CD14-positive monocyte (primary cell): ENCODE measurements at regions not wholly inside any gene's neighbourhood (a gene's known extent, or its start where the extent isn't known, plus 50 kb on each side); places are given as distances from the start of the nearest gene placed in this dataset.

Source experiments
- DNase-seq, 3 donors: peaks; one replicate each; pipeline ENCODE4 v3.0.0-alpha.2; 2011 to 2022
- H2AFZ ChIP-seq: 2 replicates; pipeline ENCODE4 v1.6.0; 2012; ENCODE audit warnings: mild to moderate bottlenecking, low read depth, low read length, inconsistent platforms; ENCODE audit not compliant: insufficient read depth, poor library complexity, severe bottlenecking
- H3K27ac ChIP-seq, 2 donors: 1 replicate in 1 of 2; 2 replicates in 1 of 2; pipeline ENCODE4 v1.5.1; 2012 to 2013; ENCODE audit warnings: low read length in 2 of 2, control low read depth in 1 of 2, inconsistent platforms in 1 of 2, low read depth in 1 of 2, mild to moderate bottlenecking in 1 of 2
- H3K27me3 ChIP-seq, 2 donors: one replicate each; pipeline versions ENCODE4 v1.6.0 to v1.6.1; 2011 to 2013; ENCODE audit warnings: low read length in 2 of 2; ENCODE audit not compliant: control insufficient read depth in 2 of 2, insufficient read depth in 2 of 2
- H3K36me3 ChIP-seq, 2 donors: replicated peaks in 1 of 2; 1 replicate in 1 of 2; 2 replicates in 1 of 2; pipeline versions ENCODE4 v1.5.1 to v1.6.1; 2012 to 2013; ENCODE audit warnings: low read length in 2 of 2, control low read depth in 1 of 2, inconsistent platforms in 1 of 2, mild to moderate bottlenecking in 1 of 2; ENCODE audit not compliant: insufficient read depth in 2 of 2, control insufficient read depth in 1 of 2
- H3K4me1 ChIP-seq, 2 donors: 1 replicate in 1 of 2; 2 replicates in 1 of 2; pipeline versions ENCODE4 v1.5.1 to v1.6.1; 2012 to 2013; ENCODE audit warnings: low read length in 2 of 2, control low read depth in 1 of 2, inconsistent platforms in 1 of 2, mild to moderate bottlenecking in 1 of 2, moderate library complexity in 1 of 2; ENCODE audit not compliant: insufficient read depth in 2 of 2, control insufficient read depth in 1 of 2
- H3K4me2 ChIP-seq: replicated peaks from 2 replicates; pipeline ENCODE3; 2012; ENCODE audit warnings: low read length, moderate library complexity, mild to moderate bottlenecking; ENCODE audit not compliant: poor library complexity, severe bottlenecking; ENCODE audit errors: extremely low read depth
- H3K4me3 ChIP-seq, 3 experiments: fragments of 200-600 bp in 1 of 3; sonication (generic) in 1 of 3; replicated peaks in 1 of 3; 1 replicate in 2 of 3; 2 replicates in 1 of 3; pipeline ENCODE4 v1.5.1; 2011 to 2013; ENCODE audit warnings: low read length in 3 of 3, mild to moderate bottlenecking in 3 of 3, control low read depth in 2 of 3, low read depth in 2 of 3, inconsistent platforms in 1 of 3, moderate library complexity in 1 of 3
- H3K79me2 ChIP-seq: 2 replicates; pipeline ENCODE4 v1.6.0; 2012; ENCODE audit warnings: mild to moderate bottlenecking, control low read depth, inconsistent platforms, low read length, moderate library complexity; ENCODE audit not compliant: insufficient read depth
- H3K9ac ChIP-seq: 2 replicates; pipeline ENCODE4 v1.6.0; 2017; ENCODE audit warnings: low read length, mild to moderate bottlenecking; ENCODE audit not compliant: insufficient read depth, poor library complexity, severe bottlenecking
- H3K9me3 ChIP-seq, 2 donors: replicated peaks in 1 of 2; 1 replicate in 1 of 2; 2 replicates in 1 of 2; pipeline versions ENCODE4 v1.5.1 to v1.6.1; 2012 to 2013; ENCODE audit warnings: low read length in 2 of 2, control low read depth in 1 of 2; ENCODE audit not compliant: control insufficient read depth in 1 of 2, insufficient read depth in 1 of 2
- H4K20me1 ChIP-seq: 2 replicates; pipeline ENCODE4 v1.6.0; 2012; ENCODE audit warnings: mild to moderate bottlenecking, low read length, control low read depth, moderate library complexity; ENCODE audit not compliant: insufficient read depth
- H3K27ac Mint-ChIP-seq, 7 donors: one replicate each; pipeline ENCODE4 v1.8.0; 2020; ENCODE audit warnings: mild to moderate bottlenecking in 7 of 7, mixed read lengths in 7 of 7, moderate library complexity in 6 of 7, inconsistent platforms in 2 of 7
- H3K27me3 Mint-ChIP-seq, 3 donors: one replicate each; pipeline ENCODE4 v1.8.0; 2021 to 2022; ENCODE audit warnings: low read depth in 3 of 3, mild to moderate bottlenecking in 3 of 3, mixed read lengths in 3 of 3, moderate library complexity in 3 of 3, inconsistent platforms in 1 of 3
- H3K36me3 Mint-ChIP-seq, 2 donors: one replicate each; pipeline ENCODE4 v1.8.0; 2020; ENCODE audit warnings: mixed read lengths in 2 of 2, inconsistent platforms in 1 of 2, mild to moderate bottlenecking in 1 of 2
- H3K4me1 Mint-ChIP-seq: one replicate; pipeline ENCODE4 v1.8.0; 2020; ENCODE audit warnings: mild to moderate bottlenecking, mixed read lengths
- H3K4me3 Mint-ChIP-seq, 2 donors: one replicate each; pipeline ENCODE4 v1.8.0; 2020; ENCODE audit warnings: mild to moderate bottlenecking in 2 of 2, mixed read lengths in 2 of 2, moderate library complexity in 1 of 2
- H3K9me3 Mint-ChIP-seq, 7 donors: one replicate each; pipeline ENCODE4 v1.8.0; 2020 to 2022; ENCODE audit warnings: mixed read lengths in 7 of 7, mild to moderate bottlenecking in 6 of 7, moderate library complexity in 6 of 7, inconsistent platforms in 2 of 7
- CTCF ChIP-seq: fragments of 200-600 bp; IDR thresholded peaks from one replicate; pipeline ENCODE4 v1.8.0; 2022; ENCODE audit warnings: antibody characterized with exemption, mild to moderate bottlenecking
- WGBS: methylation state at CpG from one replicate; pipeline ENCODE4 v1.1.5; 2013; ENCODE audit warnings: missing lambda C conversion rate; ENCODE audit not compliant: insufficient coverage; 5-methylcytosine and 5-hydroxymethylcytosine counted together
- intact Hi-C, 2 donors: fragments of 100-400 bp; cut with micrococcal nuclease; formaldehyde crosslinking; loops; one replicate each; pipeline versions ENCODE4 v1.15.0 to v1.15.1; 2023

- Histone ChIP-seq H3K9me3 (no peaks in the 10 kb centered on the region), H3K4me3 (no peak overlapping the region), H4K20me1 (no peaks in the 10 kb centered on the region), H3K27ac (no peak overlapping the region), H3K36me3 (no peaks in the 10 kb centered on the region), H3K79me2 (no peaks in the 10 kb centered on the region), H3K27me3 (no peaks in the 10 kb centered on the region), H3K4me2 (no peak overlapping the region), H3K9ac (no peak overlapping the region), H2AFZ (no peak overlapping the region), H3K4me1 (peaks cover 0 to 3% of the 10 kb centered on the region in 2 donors)
- peaks cover 0 to 10% (median 2%) of the 10 kb centered on the region in 7 donors for H3K9me3 Mint-ChIP-seq
- peaks cover 5% of the 10 kb centered on the region for H3K4me1 Mint-ChIP-seq
- peaks cover 0 to 2% (median 2%) of the 10 kb centered on the region in 3 donors for H3K27me3 Mint-ChIP-seq
- no CpG with 5 or more reads among the region's 2 CpGs for WGBS
- no peak overlapping the region for H3K4me3 Mint-ChIP-seq
- no peak overlapping the region for H3K27ac Mint-ChIP-seq
- intact Hi-C loops, result no loop called here
- no peak for TF ChIP-seq CTCF
- H3K36me3 Mint-ChIP-seq, result peaks cover 0 to 2% of the 10 kb centered on the region in 2 donors
- no peak for DNase-seq
Measured at GRCh38 chr16:60181536-60181935, 1447.4 kb upstream of the GOT2 start.

GRCh38 chr16:60180609-60181008 is 1446.5 kb upstream of the GOT2 start:
- intact Hi-C loops, result no loop called here
- 55% methylated on average over 2 of the region's 2 CpGs for WGBS
- H3K79me2 ChIP-seq, result no peaks in the 10 kb centered on the region
- Mint-ChIP-seq H3K36me3 (peaks cover 0 to 2% of the 10 kb centered on the region in 2 donors), H3K4me1 (peaks cover 5% of the 10 kb centered on the region), H3K9me3 (peaks cover 2 to 10% (median 3%) of the 10 kb centered on the region in 7 donors), H3K27me3 (peaks cover 0 to 2% (median 0%) of the 10 kb centered on the region in 3 donors), H3K27ac (peak overlapping the region in 1 of 7 donors; percentile 1), H3K4me3 (no peak overlapping the region)
- H4K20me1 ChIP-seq, result no peaks in the 10 kb centered on the region
- TF ChIP-seq CTCF, result no peak
- no peak overlapping the region for H3K4me3 ChIP-seq
- no peaks in the 10 kb centered on the region for H3K9me3 ChIP-seq
- no peak for DNase-seq
- H3K27me3 ChIP-seq, result no peaks in the 10 kb centered on the region
- H3K4me1 ChIP-seq, result peaks cover 0 to 3% of the 10 kb centered on the region in 2 donors
- no peaks in the 10 kb centered on the region for H3K36me3 ChIP-seq
- H2AFZ ChIP-seq, result no peak overlapping the region
- no peak overlapping the region for H3K4me2 ChIP-seq
- no peak overlapping the region for H3K9ac ChIP-seq
- H3K27ac ChIP-seq, result no peak overlapping the region
